GM12878 (cell line): ENCODE measurements at regions not wholly inside any gene's neighbourhood (a gene's known extent, or its start where the extent isn't known, plus 50 kb on each side); places are given as distances from the start of the nearest gene placed in this dataset.

ENCODE experiments used
- ATAC-seq: fragments of 200-7000 bp; cut with Tn5 transposase; 3 replicates; pipeline ENCODE4 v1.9.1; 2020; ENCODE audit warnings: mild to moderate bottlenecking, moderate library complexity
- BruUV-seq: library from RNA; stranded (reverse); fragments of 400-500 nt; replicated peaks from 2 replicates; lab custom pipeline; 2021; lab: Mats Ljungman, UMichigan
- CTCF ChIA-PET: fragments of 300-600 bp; sonication (Branson Sonifier 250); formaldehyde crosslinking; extraction: SDS; loops from one replicate; lab custom pipeline; 2021; ENCODE audit warnings: inconsistent platforms; lab: Yijun Ruan, JAX
- POLR2A ChIA-PET: fragments of 350-600 bp; formaldehyde crosslinking; extraction: SDS; loops from one replicate; lab custom pipeline; 2021; ENCODE audit warnings: inconsistent platforms; lab: Charles Lee
- RAD21 ChIA-PET: fragments of 300-600 bp; sonication (Branson Sonifier 250); formaldehyde crosslinking; loops from one replicate; lab custom pipeline; 2023; ENCODE audit warnings: antibody characterized with exemption; ENCODE audit not compliant: unreplicated experiment; lab: Charles Lee
- SMC1A ChIA-PET: fragments of 300-600 bp; sonication (Branson Sonifier 250); formaldehyde crosslinking; loops from one replicate; lab custom pipeline; 2023; ENCODE audit not compliant: unreplicated experiment, uncharacterized antibody; lab: Charles Lee
- DNase-seq: peaks from one replicate; pipeline ENCODE4 v3.0.0-alpha.2; 2011; ENCODE audit warnings: low read depth, low spot score
- FAIRE-seq: peaks from 3 replicates; lab custom pipeline; 2011; peaks lifted over from hg19 to GRCh38; lab: Jason Lieb, UNC
- H2AFZ ChIP-seq: 2 replicates; pipeline ENCODE4 v1.6.0; 2011; ENCODE audit warnings: low read depth, low read length, control low read depth; ENCODE audit not compliant: control insufficient read depth
- H3K27ac ChIP-seq: 2 replicates; pipeline ENCODE4 v1.5.1; 2011; ENCODE audit warnings: control low read depth; ENCODE audit not compliant: control insufficient read depth, insufficient read depth
- H3K27me3 ChIP-seq, 2 experiments: replicated peaks in 1 of 2; 2 replicates each; pipeline versions ENCODE4 v1.6.0 to v1.6.1; 2011; ENCODE audit warnings: low read length in 1 of 2; ENCODE audit not compliant: control insufficient read depth in 2 of 2, insufficient read depth in 2 of 2
- H3K36me3 ChIP-seq, 2 experiments: 2 replicates each; pipeline ENCODE4 v1.5.1; 2011; ENCODE audit warnings: low read length in 1 of 2; ENCODE audit not compliant: control insufficient read depth in 2 of 2, insufficient read depth in 2 of 2
- H3K4me1 ChIP-seq: 2 replicates; pipeline ENCODE4 v1.6.1; 2011; ENCODE audit warnings: mild to moderate bottlenecking, low read length, moderate library complexity, mixed read lengths; ENCODE audit not compliant: control insufficient read depth, insufficient read depth
- H3K4me2 ChIP-seq: 2 replicates; pipeline ENCODE4 v1.6.0; 2011; ENCODE audit warnings: control low read depth; ENCODE audit not compliant: control insufficient read depth, insufficient read depth
- H3K4me3 ChIP-seq: fragments of 200-600 bp; sonication (generic); 2 replicates; pipeline ENCODE4 v1.5.1; 2016
- H3K79me2 ChIP-seq: 2 replicates; pipeline ENCODE4 v1.6.0; 2011; ENCODE audit warnings: low read length; ENCODE audit not compliant: control insufficient read depth, insufficient read depth
- H3K9ac ChIP-seq: 2 replicates; pipeline ENCODE4 v1.8.0; 2011; ENCODE audit warnings: low read length, control low read depth, mixed read lengths; ENCODE audit not compliant: control insufficient read depth, insufficient read depth
- H3K9me3 ChIP-seq: replicated peaks from 3 replicates; pipeline ENCODE4 v1.5.1; 2011; ENCODE audit warnings: mild to moderate bottlenecking, low read length; ENCODE audit not compliant: control insufficient read depth, insufficient read depth
- H4K20me1 ChIP-seq: 2 replicates; pipeline ENCODE4 v1.6.0; 2011; ENCODE audit not compliant: control insufficient read depth, insufficient read depth
- ASH2L ChIP-seq: fragments of 300-600, 200-600 bp; sonication (generic); IDR thresholded peaks from 2 replicates; pipeline ENCODE4 v1.6.1; 2017; ENCODE audit warnings: low read depth, mild to moderate bottlenecking, borderline replicate concordance
- E2F8 ChIP-seq: fragments of 450-650 bp; IDR thresholded peaks from 2 replicates; pipeline ENCODE4 v1.6.1; 2018; ENCODE audit warnings: mild to moderate bottlenecking, low read depth, moderate library complexity; ENCODE audit not compliant: partially characterized antibody
- ESRRA ChIP-seq: IDR thresholded peaks from 2 replicates; pipeline ENCODE4 v1.6.1; 2012; ENCODE audit warnings: mild to moderate bottlenecking, low read length, improper control_type of control experiment
- MEF2B ChIP-seq: fragments of 450-650 bp; IDR thresholded peaks from 2 replicates; pipeline ENCODE4 v1.6.1; 2018; ENCODE audit warnings: mild to moderate bottlenecking, moderate library complexity; ENCODE audit not compliant: partially characterized antibody, poor library complexity, severe bottlenecking
- NFIC ChIP-seq: IDR thresholded peaks from 2 replicates; pipeline ENCODE4 v1.6.1; 2012; ENCODE audit warnings: low read depth, mild to moderate bottlenecking, inconsistent platforms, low read length, moderate library complexity
- RAD21 ChIP-seq: IDR thresholded peaks from 2 replicates; pipeline ENCODE4 v1.6.1; 2011; ENCODE audit warnings: mild to moderate bottlenecking, low read depth, low read length, moderate library complexity; ENCODE audit not compliant: insufficient read depth
- RB1 ChIP-seq: fragments of 450-650 bp; formaldehyde crosslinking; IDR thresholded peaks from 2 replicates; pipeline ENCODE4 v1.6.1; 2017; ENCODE audit warnings: mild to moderate bottlenecking, borderline replicate concordance
- SMC3 ChIP-seq: IDR thresholded peaks from 2 replicates; pipeline ENCODE4 v1.6.1; 2011; ENCODE audit warnings: low read length, improper control_type of control experiment, borderline replicate concordance
- SREBF2 ChIP-seq: IDR thresholded peaks from 2 replicates; pipeline ENCODE4 v1.6.1; 2012; ENCODE audit warnings: mild to moderate bottlenecking, low read length
- STAT3 ChIP-seq: IDR thresholded peaks from 2 replicates; pipeline ENCODE4 v1.6.1; 2011; ENCODE audit warnings: low read depth, low read length, improper control_type of control experiment
- SUZ12 ChIP-seq: fragments of 200-600 bp; sonication (generic); IDR thresholded peaks from one replicate; pipeline ENCODE4 v1.6.1; 2018; ENCODE audit warnings: antibody characterized with exemption, mild to moderate bottlenecking; ENCODE audit not compliant: unreplicated experiment
- TBL1XR1 ChIP-seq: IDR thresholded peaks from 2 replicates; pipeline ENCODE4 v1.6.1; 2012; ENCODE audit warnings: low read depth, low read length, improper control_type of control experiment
- ZNF687 ChIP-seq: fragments of 450-650 bp; IDR thresholded peaks from 2 replicates; pipeline ENCODE4 v1.6.1; 2017; ENCODE audit warnings: mild to moderate bottlenecking, moderate library complexity
- in situ Hi-C: fragments of 300-500 bp; cut with MboI; formaldehyde crosslinking; loops from 9 replicates; pipeline ENCODE4 v1.14.3; 2018; ENCODE audit warnings: mixed read lengths
- intact Hi-C: fragments of 100-400 bp; cut with micrococcal nuclease; formaldehyde crosslinking; loops from one replicate; pipeline ENCODE4 v1.14.2; 2022; ENCODE audit not compliant: unreplicated experiment

- FAIRE-seq (no peak), ATAC-seq (no peak), DNase-seq (no peak)
- SMC1A ChIA-PET: no interaction called here
- no peak overlapping the region for H3K4me2 ChIP-seq
- H2AFZ ChIP-seq: no peak overlapping the region
- RAD21 ChIA-PET: no interaction called here
- H3K4me1 ChIP-seq: no peaks in the 10 kb centered on the region
- H3K4me3 ChIP-seq: no peak overlapping the region
- no peaks in the 10 kb centered on the region for H3K9me3 ChIP-seq
- no peak overlapping the region for H3K27ac ChIP-seq
- CTCF ChIA-PET: no interaction called here
- H3K9ac ChIP-seq: no peak overlapping the region
- POLR2A ChIA-PET: no interaction called here
- TF ChIP-seq RAD21 (no peak), ASH2L (no peak), ESRRA (no peak), SMC3 (no peak), STAT3 (no peak), E2F8 (no peak), TBL1XR1 (no peak), SUZ12 (no peak), ZNF687 (no peak), RB1 (no peak), NFIC (no peak), MEF2B (no peak), SREBF2 (no peak)
- no peaks in the 10 kb centered on the region for H4K20me1 ChIP-seq
- in situ Hi-C loops (no loop called here), intact Hi-C loops (no loop called here)
- H3K79me2 ChIP-seq: no peaks in the 10 kb centered on the region
- H3K36me3 ChIP-seq: no peaks in the 10 kb centered on the region
- no TSS peak for BruUV-seq
- H3K27me3 ChIP-seq: no peaks in the 10 kb centered on the region
These were observed 102.3 kb downstream of the NOC3L start for GRCh38 chr10:94260455-94260854.
